GM23338 (cell line): ENCODE measurements at regions not wholly inside any gene's neighbourhood (a gene's known extent, or its start where the extent isn't known, plus 50 kb on each side); places are given as distances from the start of the nearest gene placed in this dataset.

ENCODE experiments used
- ATAC-seq: fragments of 200-7000 bp; cut with Tn5 transposase; 3 replicates; pipeline ENCODE4 v1.9.1; 2020
- DNase-seq: peaks from one replicate; pipeline ENCODE4 v3.0.0-alpha.2; 2015; ENCODE audit warnings: low spot score
- H2AFZ ChIP-seq: fragments of 200-600 bp; sonication (generic); 2 replicates; pipeline ENCODE4 v1.8.0; 2016; ENCODE audit warnings: antibody characterized with exemption, mild to moderate bottlenecking, moderate library complexity
- H3F3A ChIP-seq: fragments of 200-600 bp; sonication (generic); replicated peaks from 2 replicates; pipeline ENCODE4 v1.8.0; 2017; ENCODE audit warnings: antibody characterized with exemption, mixed run types, low read depth
- H3K27ac ChIP-seq: fragments of 200-600 bp; sonication (generic); 2 replicates; pipeline ENCODE4 v1.6.1; 2016; ENCODE audit warnings: low read depth
- H3K27me3 ChIP-seq: fragments of 200-600 bp; sonication (generic); 2 replicates; pipeline ENCODE4 v1.8.0; 2016; ENCODE audit warnings: mild to moderate bottlenecking, mixed run types, moderate library complexity; ENCODE audit not compliant: insufficient read depth
- H3K36me3 ChIP-seq: fragments of 200-600 bp; sonication (generic); 2 replicates; pipeline ENCODE4 v1.8.0; 2016; ENCODE audit warnings: mild to moderate bottlenecking; ENCODE audit not compliant: insufficient read depth
- H3K4me1 ChIP-seq: fragments of 200-600 bp; sonication (generic); 2 replicates; pipeline ENCODE4 v1.8.0; 2016; ENCODE audit warnings: mild to moderate bottlenecking, moderate library complexity; ENCODE audit not compliant: insufficient read depth
- H3K4me2 ChIP-seq: fragments of 200-600 bp; sonication (generic); 2 replicates; pipeline ENCODE4 v1.7.1; 2017; ENCODE audit warnings: mixed run types
- H3K4me3 ChIP-seq: fragments of 200-600 bp; sonication (generic); 2 replicates; pipeline ENCODE4 v1.6.1; 2016; ENCODE audit warnings: mixed run types
- H3K79me2 ChIP-seq: fragments of 200-600 bp; sonication (generic); replicated peaks from 2 replicates; pipeline ENCODE4 v1.8.0; 2017; ENCODE audit warnings: mild to moderate bottlenecking; ENCODE audit not compliant: insufficient read depth
- H3K9me2 ChIP-seq: fragments of 200-600 bp; sonication (generic); 2 replicates; pipeline ENCODE4 v1.8.0; 2017; ENCODE audit not compliant: insufficient read depth
- H4K20me1 ChIP-seq: fragments of 200-600 bp; sonication (generic); replicated peaks from 2 replicates; pipeline ENCODE4 v1.8.0; 2017; ENCODE audit warnings: mild to moderate bottlenecking; ENCODE audit not compliant: insufficient read depth
- H3K27ac Mint-ChIP-seq: 2 replicates; pipeline ENCODE4 v1.8.0; 2020; ENCODE audit warnings: inconsistent platforms, mild to moderate bottlenecking, moderate library complexity, mixed read lengths
- H3K27me3 Mint-ChIP-seq: 3 replicates; pipeline ENCODE4 v1.8.0; 2022; ENCODE audit warnings: low read depth, mild to moderate bottlenecking, moderate library complexity, mixed read lengths, inconsistent platforms; ENCODE audit not compliant: insufficient read depth, poor library complexity
- H3K36me3 Mint-ChIP-seq: 3 replicates; pipeline ENCODE4 v1.8.0; 2021; ENCODE audit warnings: low read depth, mild to moderate bottlenecking, inconsistent platforms, moderate library complexity, mixed read lengths
- H3K4me1 Mint-ChIP-seq: 3 replicates; pipeline ENCODE4 v1.8.0; 2020; ENCODE audit warnings: mild to moderate bottlenecking, inconsistent platforms, mixed read lengths
- H3K4me3 Mint-ChIP-seq: 3 replicates; pipeline ENCODE4 v1.8.0; 2021; ENCODE audit warnings: moderate library complexity, mild to moderate bottlenecking, inconsistent platforms, mixed read lengths
- H3K9me3 Mint-ChIP-seq: 3 replicates; pipeline ENCODE4 v1.8.0; 2020; ENCODE audit warnings: moderate library complexity, mild to moderate bottlenecking, inconsistent platforms, mixed read lengths
- CREB1 ChIP-seq: fragments of 250-450 bp; sonication (Bioruptor Pico); IDR thresholded peaks from 2 replicates; pipeline ENCODE4 v1.5.0; 2020; ENCODE audit warnings: low read depth, mild to moderate bottlenecking, moderate library complexity
- CTCF ChIP-seq, 2 experiments: fragments of 200-600 bp in 1 of 2; sonication (generic) in 1 of 2; conservative IDR thresholded peaks; 2 replicates each; pipeline versions ENCODE4 v1.5.1 to v1.6.1; 2016 to 2017; ENCODE audit warnings: antibody characterized with exemption in 2 of 2, low read depth in 2 of 2, mild to moderate bottlenecking in 2 of 2, moderate library complexity in 1 of 2
- ETS1 ChIP-seq: IDR thresholded peaks from 2 replicates; pipeline ENCODE4 v1.6.1; 2016; ENCODE audit warnings: antibody characterized with exemption
- EZH2 ChIP-seq: fragments of 200-600 bp; sonication (generic); IDR thresholded peaks from one replicate; pipeline ENCODE4 v1.8.0; 2017; ENCODE audit warnings: antibody characterized with exemption, mild to moderate bottlenecking, low read depth; ENCODE audit not compliant: unreplicated experiment
- EZH2phosphoT487 ChIP-seq: fragments of 200-600 bp; sonication (generic); IDR thresholded peaks from one replicate; pipeline ENCODE4 v1.8.1; 2018; ENCODE audit warnings: antibody characterized with exemption; ENCODE audit not compliant: unreplicated experiment
- JUNB ChIP-seq: IDR thresholded peaks from one replicate; pipeline ENCODE4 v1.6.1; 2016; ENCODE audit warnings: antibody characterized with exemption; ENCODE audit not compliant: unreplicated experiment
- NANOG ChIP-seq: IDR thresholded peaks from 2 replicates; pipeline ENCODE4 v1.6.1; 2016; ENCODE audit warnings: antibody characterized with exemption, borderline replicate concordance
- POLR2AphosphoS5 ChIP-seq: IDR thresholded peaks from 2 replicates; pipeline ENCODE4 v1.6.1; 2016; ENCODE audit warnings: antibody characterized with exemption, low read depth
- REST ChIP-seq: IDR thresholded peaks from one replicate; pipeline ENCODE4 v1.6.1; 2018; ENCODE audit warnings: antibody characterized with exemption; ENCODE audit not compliant: unreplicated experiment
- STAT1 ChIP-seq: IDR thresholded peaks from one replicate; pipeline ENCODE4 v1.6.1; 2016; ENCODE audit warnings: antibody characterized with exemption; ENCODE audit not compliant: unreplicated experiment
- ZNF114 ChIP-seq: fragments of 250-450 bp; sonication (Bioruptor Pico); IDR thresholded peaks from 2 replicates; pipeline ENCODE4 v1.5.0; 2020; ENCODE audit warnings: mild to moderate bottlenecking, moderate library complexity
- ZNF331 ChIP-seq: fragments of 250-450 bp; sonication (Bioruptor Pico); IDR thresholded peaks from 2 replicates; pipeline ENCODE4 v1.5.0; 2020; ENCODE audit warnings: low read depth, mild to moderate bottlenecking, moderate library complexity

- no peaks in the 10 kb centered on the region for H4K20me1 ChIP-seq
- Mint-ChIP-seq H3K4me3 (no peak overlapping the region), H3K36me3 (no peaks in the 10 kb centered on the region), H3K27ac (no peak overlapping the region), H3K4me1 (no peaks in the 10 kb centered on the region), H3K9me3 (peaks cover 4% of the 10 kb centered on the region; the same call in 1 of the 3 replicates), H3K27me3 (no peaks in the 10 kb centered on the region)
- no peaks in the 10 kb centered on the region for H3K27me3 ChIP-seq
- no peaks in the 10 kb centered on the region for H3K4me1 ChIP-seq
- no peaks in the 10 kb centered on the region for H3K79me2 ChIP-seq
- TF ChIP-seq ZNF331 (CRISPR knock-in tag) (no peak), NANOG (no peak), ETS1 (no peak), EZH2phosphoT487 (no peak), REST (no peak), EZH2 (no peak), JUNB (no peak), STAT1 (no peak), POLR2AphosphoS5 (no peak), ZNF114 (CRISPR knock-in tag) (no peak), CREB1 (CRISPR knock-in tag) (no peak), CTCF (conservative IDR thresholded peaks at IDR 0.05; ENCODE audit: low read depth in 2 of 2) (no peak)
- no peaks in the 10 kb centered on the region for H3K36me3 ChIP-seq
- no peak overlapping the region for H3K4me2 ChIP-seq
- DNase-seq (no peak), ATAC-seq (no peak)
- no peaks in the 10 kb centered on the region for H3K9me2 ChIP-seq
- no peaks in the 10 kb centered on the region for H3F3A ChIP-seq
- H3K4me3 ChIP-seq = no peak overlapping the region
- H2AFZ ChIP-seq = no peak overlapping the region
- H3K27ac ChIP-seq = no peak overlapping the region
These were observed 505.8 kb downstream of the KLHL13 start for GRCh38 chrX:117610806-117611205.
